ENCODE measurements at regions not wholly inside any gene's neighbourhood (a gene's known extent, or its start where the extent isn't known, plus 50 kb on each side); places are given as distances from the start of the nearest gene placed in this dataset.

GRCh38 chr14:97143011-97143410 lies 345.8 kb downstream of the VRK1 start:
- TF ChIP-seq ZBTB7A (IDR thresholded peaks at IDR 0.05; ENCODE audit: low read depth) (no peak), CREB1 (IDR thresholded peaks at IDR 0.05; ENCODE audit: low read depth) (no peak), YY1 (IDR thresholded peaks at IDR 0.05; ENCODE audit: low read depth) (no peak), RAD21 (IDR thresholded peaks at IDR 0.05; ENCODE audit: low read depth) (no peak), TAF1 (IDR thresholded peaks at IDR 0.05; ENCODE audit: low read depth) (no peak), REST (IDR thresholded peaks at IDR 0.05; ENCODE audit: low read depth) (no peak), NFIC (IDR thresholded peaks at IDR 0.05) (no peak)
- TF ChIP-seq, protein P1, sequence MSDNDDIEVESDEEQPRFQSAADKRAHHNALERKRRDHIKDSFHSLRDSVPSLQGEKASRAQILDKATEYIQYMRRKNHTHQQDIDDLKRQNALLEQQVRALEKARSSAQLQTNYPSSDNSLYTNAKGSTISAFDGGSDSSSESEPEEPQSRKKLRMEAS (IDR thresholded peaks at IDR 0.05), result no peak
